OCI-LY1 (cell line): ENCODE measurements at regions not wholly inside any gene's neighbourhood (a gene's known extent, or its start where the extent isn't known, plus 50 kb on each side); places are given as distances from the start of the nearest gene placed in this dataset.

Experiments used
- H2AFZ ChIP-seq: fragments of 200-600 bp; sonication (generic), shearing (Covaris generic); 2 replicates; pipeline ENCODE4 v1.6.0; 2014; ENCODE audit warnings: antibody characterized with exemption, mild to moderate bottlenecking, low read length
- H3F3A ChIP-seq: fragments of 200-600 bp; sonication (generic), shearing (Covaris generic); 2 replicates; pipeline ENCODE4 v1.6.0; 2014; ENCODE audit warnings: mild to moderate bottlenecking, antibody characterized with exemption, low read length, moderate library complexity; ENCODE audit not compliant: insufficient read depth
- H3K27ac ChIP-seq: fragments of 200-600 bp; sonication (generic); 2 replicates; pipeline ENCODE4 v1.5.1; 2014; ENCODE audit warnings: low read length, mixed run types, mild to moderate bottlenecking, low read depth; ENCODE audit not compliant: poor library complexity, severe bottlenecking
- H3K27me3 ChIP-seq: fragments of 200-600 bp; sonication (generic); 2 replicates; pipeline ENCODE4 v1.6.0; 2014; ENCODE audit warnings: antibody characterized with exemption, mild to moderate bottlenecking, low read length, moderate library complexity; ENCODE audit not compliant: insufficient read depth
- H3K36me3 ChIP-seq: fragments of 200-600 bp; sonication (generic); 2 replicates; pipeline ENCODE4 v1.6.1; 2014; ENCODE audit warnings: mild to moderate bottlenecking, antibody characterized with exemption, low read length, moderate library complexity, mixed read lengths; ENCODE audit not compliant: insufficient read depth
- H3K4me1 ChIP-seq: fragments of 200-600 bp; sonication (generic); 2 replicates; pipeline ENCODE4 v1.5.1; 2014; ENCODE audit warnings: mild to moderate bottlenecking, low read length, moderate library complexity; ENCODE audit not compliant: insufficient read depth, severe bottlenecking
- H3K4me2 ChIP-seq: fragments of 200-600 bp; sonication (generic), shearing (Covaris generic); 2 replicates; pipeline ENCODE4 v1.6.1; 2014; ENCODE audit warnings: low read length
- H3K4me3 ChIP-seq: fragments of 200-600 bp; sonication (generic); 2 replicates; pipeline ENCODE4 v1.5.1; 2014; ENCODE audit warnings: low read length, low read depth, mild to moderate bottlenecking, mixed read lengths; ENCODE audit not compliant: poor library complexity, severe bottlenecking
- H3K79me2 ChIP-seq: fragments of 200-600 bp; shearing (Covaris generic); 2 replicates; pipeline ENCODE4 v1.6.1; 2016; ENCODE audit warnings: mixed run types, low read length, mixed read lengths; ENCODE audit not compliant: insufficient read depth
- H3K9ac ChIP-seq: fragments of 200-600 bp; sonication (generic), shearing (Covaris generic); 2 replicates; pipeline ENCODE4 v1.6.1; 2014; ENCODE audit warnings: mild to moderate bottlenecking, low read length, mixed read lengths
- H3K9me2 ChIP-seq: fragments of 200-600 bp; sonication (generic), shearing (Covaris generic); 2 replicates; pipeline ENCODE4 v1.6.1; 2014; ENCODE audit warnings: low read depth, mild to moderate bottlenecking, low read length, mixed read lengths
- H3K9me3 ChIP-seq: fragments of 200-600 bp; shearing (Covaris generic); 2 replicates; pipeline ENCODE4 v1.6.1; 2014; ENCODE audit warnings: low read length, mixed read lengths
- H4K20me1 ChIP-seq: fragments of 200-600 bp; sonication (generic), shearing (Covaris generic); 2 replicates; pipeline ENCODE4 v1.6.0; 2016; ENCODE audit warnings: mild to moderate bottlenecking, low read length; ENCODE audit not compliant: insufficient read depth
- CTCF ChIP-seq: fragments of 200-600 bp; sonication (generic), shearing (Covaris generic); IDR thresholded peaks from 2 replicates; pipeline ENCODE4 v1.5.1; 2017; ENCODE audit warnings: mild to moderate bottlenecking, antibody characterized with exemption, low read length, moderate library complexity, mixed read lengths
- EZH2 ChIP-seq: fragments of 200-600 bp; sonication (generic), shearing (Covaris generic); IDR thresholded peaks from 2 replicates; pipeline ENCODE4 v1.8.0; 2017; ENCODE audit warnings: borderline replicate concordance, mixed run types, mild to moderate bottlenecking, antibody characterized with exemption, low read length, moderate library complexity, mixed read lengths

DNA sequence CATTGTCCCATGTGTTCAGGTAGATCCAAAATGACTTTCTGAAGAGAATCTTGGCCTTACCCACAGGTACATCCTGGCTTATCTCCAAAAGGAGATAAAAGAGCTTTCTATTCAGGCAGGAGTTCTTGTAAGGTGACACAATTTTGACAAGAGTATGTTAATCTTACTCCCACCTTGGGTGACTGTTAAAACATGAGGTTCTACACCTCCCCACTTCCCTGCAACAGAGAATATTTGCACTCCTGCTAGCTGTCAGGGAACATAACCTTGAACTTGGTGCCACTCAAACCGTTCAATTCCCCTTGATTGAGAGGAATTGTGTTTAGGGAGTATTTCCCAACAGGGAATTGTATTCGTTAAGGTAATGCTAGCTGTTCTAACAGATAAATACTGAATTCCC lies 372.5 kb upstream of the KLHL29 start:
- H3K4me3 ChIP-seq: no peak overlapping the region
- H4K20me1 ChIP-seq: no peaks in the 10 kb centered on the region
- H3K27me3 ChIP-seq: no peaks in the 10 kb centered on the region
- H3K9ac ChIP-seq: no peak overlapping the region
- no peaks in the 10 kb centered on the region for H3K4me1 ChIP-seq
- no peak overlapping the region for H2AFZ ChIP-seq
- H3K27ac ChIP-seq: no peak overlapping the region
- H3K4me2 ChIP-seq: no peak overlapping the region
- no peaks in the 10 kb centered on the region for H3F3A ChIP-seq
- H3K9me3 ChIP-seq: no peaks in the 10 kb centered on the region
- no peaks in the 10 kb centered on the region for H3K79me2 ChIP-seq
- H3K9me2 ChIP-seq: no peaks in the 10 kb centered on the region
- TF ChIP-seq CTCF (no peak), EZH2 (no peak)
- no peaks in the 10 kb centered on the region for H3K36me3 ChIP-seq

- Histone ChIP-seq H3K9me2 (no peaks in the 10 kb centered on the region), H3K9me3 (no peaks in the 10 kb centered on the region), H3K27me3 (no peaks in the 10 kb centered on the region), H3K79me2 (no peaks in the 10 kb centered on the region), H3K4me2 (no peak overlapping the region), H2AFZ (no peak overlapping the region), H4K20me1 (no peaks in the 10 kb centered on the region), H3K4me3 (no peak overlapping the region), H3K4me1 (no peaks in the 10 kb centered on the region), H3K36me3 (no peaks in the 10 kb centered on the region), H3K27ac (no peak overlapping the region), H3F3A (no peaks in the 10 kb centered on the region), H3K9ac (no peak overlapping the region)
- TF ChIP-seq CTCF: no peak
These were observed 369.3 kb upstream of the KLHL29 start for GRCh38 chr2:23015651-23016200.

- Histone ChIP-seq H3K79me2 (no peaks in the 10 kb centered on the region), H3K36me3 (no peaks in the 10 kb centered on the region), H4K20me1 (no peaks in the 10 kb centered on the region), H3K4me2 (no peak overlapping the region), H3K4me1 (no peaks in the 10 kb centered on the region), H3K27me3 (no peaks in the 10 kb centered on the region), H3F3A (no peaks in the 10 kb centered on the region), H3K9me3 (no peaks in the 10 kb centered on the region), H2AFZ (no peak overlapping the region), H3K4me3 (no peak overlapping the region), H3K9ac (no peak overlapping the region), H3K27ac (no peak overlapping the region), H3K9me2 (no peaks in the 10 kb centered on the region)
- TF ChIP-seq CTCF: no peak
- no peak for TF ChIP-seq EZH2
These were observed 365.5 kb upstream of the KLHL29 start for GRCh38 chr2:23019476-23019875.
